Type B pancreatic cell (in vitro differentiated cells): ENCODE measurements at regions not wholly inside any gene's neighbourhood (a gene's known extent, or its start where the extent isn't known, plus 50 kb on each side); places are given as distances from the start of the nearest gene placed in this dataset.

Experiments
- DNase-seq: peaks from one replicate; pipeline ENCODE4 v3.0.0; 2021; ENCODE audit warnings: mixed read lengths; ENCODE audit not compliant: unreplicated experiment; ENCODE audit errors: extremely low spot score
- H3K27ac Mint-ChIP-seq: 2 replicates; pipeline ENCODE4 v1.8.0; 2021; ENCODE audit warnings: mild to moderate bottlenecking, mixed read lengths
- H3K27me3 Mint-ChIP-seq: 2 replicates; pipeline ENCODE4 v1.8.0; 2021; ENCODE audit warnings: mixed read lengths
- H3K36me3 Mint-ChIP-seq: 2 replicates; pipeline ENCODE4 v1.8.0; 2021; ENCODE audit warnings: mixed read lengths
- H3K4me1 Mint-ChIP-seq: one replicate; pipeline ENCODE4 v1.8.0; 2021; ENCODE audit warnings: mixed read lengths; ENCODE audit not compliant: unreplicated experiment
- H3K4me3 Mint-ChIP-seq: 2 replicates; pipeline ENCODE4 v1.8.0; 2021; ENCODE audit warnings: mild to moderate bottlenecking, mixed read lengths
- H3K9me3 Mint-ChIP-seq: 2 replicates; pipeline ENCODE4 v1.8.0; 2021; ENCODE audit warnings: mixed read lengths
- TF ChIP-seq, protein P1 (sequence below): fragments of 200-600 bp; sonication (generic); conservative IDR thresholded peaks from 2 replicates; pipeline ENCODE4 v1.5.0; 2021; ENCODE audit warnings: antibody characterized with exemption, mild to moderate bottlenecking

DNA sequence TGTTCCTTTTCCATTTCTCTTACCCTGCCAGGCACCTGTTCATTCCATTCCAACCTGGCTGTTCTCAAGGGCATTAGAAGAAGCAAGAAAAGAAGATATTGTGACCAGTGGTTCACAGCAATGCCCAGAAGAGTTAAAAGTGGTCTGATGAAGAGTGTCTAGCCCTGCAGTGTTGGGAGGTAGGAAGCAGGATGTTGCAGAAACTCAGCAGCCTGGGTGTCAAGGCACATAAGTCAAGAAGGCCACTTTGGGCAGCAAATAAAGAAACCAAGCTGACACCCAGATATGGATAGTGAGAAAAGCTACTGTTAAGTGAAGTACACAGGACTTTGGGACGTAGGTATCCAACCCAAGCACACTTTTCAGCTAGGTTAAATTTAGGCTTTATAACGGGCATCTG lies 199.9 kb upstream of the SATB1 start:
- no peaks in the 10 kb centered on the region for H3K27me3 Mint-ChIP-seq
- TF ChIP-seq, protein P1, sequence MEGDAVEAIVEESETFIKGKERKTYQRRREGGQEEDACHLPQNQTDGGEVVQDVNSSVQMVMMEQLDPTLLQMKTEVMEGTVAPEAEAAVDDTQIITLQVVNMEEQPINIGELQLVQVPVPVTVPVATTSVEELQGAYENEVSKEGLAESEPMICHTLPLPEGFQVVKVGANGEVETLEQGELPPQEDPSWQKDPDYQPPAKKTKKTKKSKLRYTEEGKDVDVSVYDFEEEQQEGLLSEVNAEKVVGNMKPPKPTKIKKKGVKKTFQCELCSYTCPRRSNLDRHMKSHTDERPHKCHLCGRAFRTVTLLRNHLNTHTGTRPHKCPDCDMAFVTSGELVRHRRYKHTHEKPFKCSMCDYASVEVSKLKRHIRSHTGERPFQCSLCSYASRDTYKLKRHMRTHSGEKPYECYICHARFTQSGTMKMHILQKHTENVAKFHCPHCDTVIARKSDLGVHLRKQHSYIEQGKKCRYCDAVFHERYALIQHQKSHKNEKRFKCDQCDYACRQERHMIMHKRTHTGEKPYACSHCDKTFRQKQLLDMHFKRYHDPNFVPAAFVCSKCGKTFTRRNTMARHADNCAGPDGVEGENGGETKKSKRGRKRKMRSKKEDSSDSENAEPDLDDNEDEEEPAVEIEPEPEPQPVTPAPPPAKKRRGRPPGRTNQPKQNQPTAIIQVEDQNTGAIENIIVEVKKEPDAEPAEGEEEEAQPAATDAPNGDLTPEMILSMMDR: no peak
- no peaks in the 10 kb centered on the region for H3K4me1 Mint-ChIP-seq
- no peak overlapping the region for H3K4me3 Mint-ChIP-seq
- H3K27ac Mint-ChIP-seq: no peak overlapping the region
- no peaks in the 10 kb centered on the region for H3K9me3 Mint-ChIP-seq
- H3K36me3 Mint-ChIP-seq: no peaks in the 10 kb centered on the region
- no peak for DNase-seq

- no peak overlapping the region for H3K4me3 Mint-ChIP-seq
- no peak for DNase-seq
- H3K9me3 Mint-ChIP-seq: no peaks in the 10 kb centered on the region
- H3K4me1 Mint-ChIP-seq: no peaks in the 10 kb centered on the region
- TF ChIP-seq, protein P1: no peak
- no peaks in the 10 kb centered on the region for H3K27me3 Mint-ChIP-seq
- H3K27ac Mint-ChIP-seq: no peak overlapping the region
- no peaks in the 10 kb centered on the region for H3K36me3 Mint-ChIP-seq
These were observed 198.1 kb upstream of the SATB1 start for GRCh38 chr3:18623220-18623619.

GRCh38 chr3:18618723-18619122 lies 193.6 kb upstream of the SATB1 start:
- H3K27me3 Mint-ChIP-seq: no peaks in the 10 kb centered on the region
- DNase-seq: no peak
- no peaks in the 10 kb centered on the region for H3K4me1 Mint-ChIP-seq
- H3K9me3 Mint-ChIP-seq: no peaks in the 10 kb centered on the region
- H3K36me3 Mint-ChIP-seq: no peaks in the 10 kb centered on the region
- TF ChIP-seq, protein P1: no peak
- H3K27ac Mint-ChIP-seq: no peak overlapping the region
- no peak overlapping the region for H3K4me3 Mint-ChIP-seq

GRCh38 chr3:18611991-18612390 lies 186.9 kb upstream of the SATB1 start:
- no peaks in the 10 kb centered on the region for H3K36me3 Mint-ChIP-seq
- H3K9me3 Mint-ChIP-seq: peaks cover 8% of the 10 kb centered on the region
- H3K4me3 Mint-ChIP-seq: no peak overlapping the region
- TF ChIP-seq, protein P1: no peak
- H3K4me1 Mint-ChIP-seq: no peaks in the 10 kb centered on the region
- no peak for DNase-seq
- no peak overlapping the region for H3K27ac Mint-ChIP-seq
- H3K27me3 Mint-ChIP-seq: no peaks in the 10 kb centered on the region

DNA sequence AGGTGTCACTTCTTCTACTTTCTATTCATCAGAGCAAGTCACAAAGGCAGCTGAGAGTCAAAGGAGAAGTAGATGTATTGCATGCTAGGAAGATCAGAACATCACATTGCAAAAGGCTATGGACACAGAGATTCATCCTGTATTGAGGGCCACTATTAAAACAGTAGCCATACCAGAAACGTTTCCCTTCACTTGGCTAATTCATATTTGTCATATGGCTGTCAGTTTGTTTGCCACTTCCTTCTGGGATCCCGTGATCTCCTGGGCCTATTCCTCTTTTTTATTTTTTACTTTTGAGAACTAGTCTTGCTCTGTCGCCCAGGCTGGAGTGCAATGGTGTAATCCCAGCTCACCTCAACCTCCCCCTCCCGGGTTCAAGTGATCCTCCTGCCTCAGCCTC lies 184.0 kb upstream of the SATB1 start:
- no peaks in the 10 kb centered on the region for H3K4me1 Mint-ChIP-seq
- H3K36me3 Mint-ChIP-seq: no peaks in the 10 kb centered on the region
- peaks cover 8% of the 10 kb centered on the region for H3K9me3 Mint-ChIP-seq
- TF ChIP-seq, protein P1: no peak
- H3K27ac Mint-ChIP-seq: no peak overlapping the region
- no peak overlapping the region for H3K4me3 Mint-ChIP-seq
- no peaks in the 10 kb centered on the region for H3K27me3 Mint-ChIP-seq
- no peak for DNase-seq

DNA sequence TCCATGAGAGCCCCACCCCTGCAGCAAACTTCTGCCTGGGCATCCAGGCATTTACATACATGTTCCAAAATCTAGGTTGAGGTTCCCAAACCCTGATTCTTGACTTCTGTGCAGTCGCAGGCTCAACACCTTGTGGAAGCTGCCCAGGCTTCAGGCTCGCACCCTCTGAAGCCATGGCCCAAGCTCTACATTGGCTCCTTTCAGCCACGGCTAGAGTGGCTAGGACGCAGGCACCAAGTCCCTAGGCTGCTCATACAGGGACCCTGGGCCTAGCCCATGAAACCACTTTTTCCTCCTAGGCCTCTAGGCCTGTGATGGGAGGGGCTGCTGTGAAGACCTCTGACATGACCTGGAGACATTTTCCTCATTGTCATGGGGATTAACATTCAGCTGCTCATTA lies 172.8 kb upstream of the SATB1 start:
- TF ChIP-seq, protein P1: no peak
- Mint-ChIP-seq H3K36me3 (no peaks in the 10 kb centered on the region), H3K4me3 (no peak overlapping the region), H3K27ac (no peak overlapping the region), H3K4me1 (no peaks in the 10 kb centered on the region), H3K9me3 (peaks cover 4% of the 10 kb centered on the region), H3K27me3 (no peaks in the 10 kb centered on the region)
- no peak for DNase-seq
